A673 (cell line): ENCODE measurements at regions not wholly inside any gene's neighbourhood (a gene's known extent, or its start where the extent isn't known, plus 50 kb on each side); places are given as distances from the start of the nearest gene placed in this dataset.
"Not testable (repeated sequence)": the region's sequence is repeated elsewhere in the genome, so short reads cannot be mapped to it uniquely, and the experiment has no call there.

ENCODE experiments used
- BruUV-seq: library from RNA; stranded (reverse); fragments of 400-500 nt; replicated peaks from 2 replicates; lab custom pipeline; 2021; lab: Mats Ljungman, UMichigan
- CTCF ChIA-PET: fragments of 300-600 bp; sonication (Branson Sonifier 250); formaldehyde crosslinking; loops from one replicate; lab custom pipeline; 2022; ENCODE audit warnings: antibody characterized with exemption; lab: Charles Lee
- POLR2A ChIA-PET: fragments of 300-600 bp; sonication (Branson Sonifier 250); formaldehyde crosslinking; loops from one replicate; lab custom pipeline; 2022; ENCODE audit warnings: antibody characterized with exemption; ENCODE audit not compliant: low non-redundant PET; lab: Charles Lee
- DNase-seq: peaks from one replicate; pipeline ENCODE4 v3.0.0-alpha.2; 2015; ENCODE audit warnings: low spot score
- H3K27ac ChIP-seq: fragments of 200-600 bp; sonication (generic); 2 replicates; pipeline ENCODE4 v1.5.1; 2016; ENCODE audit warnings: mixed run types, low read depth, mild to moderate bottlenecking, mixed read lengths, antibody characterized with exemption, low read length; ENCODE audit not compliant: poor library complexity, severe bottlenecking
- H3K27me3 ChIP-seq: fragments of 200-600 bp; sonication (generic); replicated peaks from 2 replicates; pipeline ENCODE4 v1.6.1; 2017; ENCODE audit warnings: mixed run types, low read depth, mild to moderate bottlenecking, mixed read lengths, antibody characterized with exemption, low read length; ENCODE audit not compliant: insufficient read depth, poor library complexity
- H3K36me3 ChIP-seq: fragments of 200-600 bp; sonication (generic); 2 replicates; pipeline ENCODE4 v1.6.1; 2016; ENCODE audit warnings: mixed run types, mild to moderate bottlenecking, mixed read lengths, antibody characterized with exemption, low read length; ENCODE audit not compliant: insufficient read depth, poor library complexity, severe bottlenecking
- H3K4me1 ChIP-seq: fragments of 200-600 bp; sonication (generic); 2 replicates; pipeline ENCODE4 v1.6.1; 2017; ENCODE audit warnings: mixed run types, mild to moderate bottlenecking, mixed read lengths, antibody characterized with exemption, low read length; ENCODE audit not compliant: insufficient read depth, poor library complexity, severe bottlenecking
- H3K4me3 ChIP-seq: fragments of 200-600 bp; sonication (generic); 2 replicates; pipeline ENCODE4 v1.5.1; 2016; ENCODE audit warnings: low read depth, mixed run types, mild to moderate bottlenecking, mixed read lengths, low read length; ENCODE audit not compliant: poor library complexity, severe bottlenecking
- H3K9me3 ChIP-seq: fragments of 200-600 bp; sonication (generic); 2 replicates; pipeline ENCODE4 v1.6.1; 2016; ENCODE audit warnings: mixed run types, low read depth, mild to moderate bottlenecking, mixed read lengths, antibody characterized with exemption, low read length; ENCODE audit not compliant: poor library complexity, severe bottlenecking
- EZH2 ChIP-seq: fragments of 200-600 bp; sonication (generic); IDR thresholded peaks from 2 replicates; pipeline ENCODE4 v1.6.1; 2017; ENCODE audit warnings: borderline replicate concordance, low read depth, mild to moderate bottlenecking, mixed read lengths, antibody characterized with exemption, low read length; ENCODE audit not compliant: poor library complexity, severe bottlenecking
- intact Hi-C: fragments of 100-400 bp; cut with micrococcal nuclease; formaldehyde crosslinking; loops from one replicate; pipeline ENCODE4 v1.10.0; 2022; ENCODE audit not compliant: unreplicated experiment
- TF ChIP-seq, protein P1 (sequence below): fragments of 300-800, 200-600 bp; sonication (generic); conservative IDR thresholded peaks from 2 replicates; pipeline ENCODE4 v1.5.1; 2017; ENCODE audit warnings: low read depth, mild to moderate bottlenecking, antibody characterized with exemption, low read length, moderate library complexity, mixed read lengths

DNA sequence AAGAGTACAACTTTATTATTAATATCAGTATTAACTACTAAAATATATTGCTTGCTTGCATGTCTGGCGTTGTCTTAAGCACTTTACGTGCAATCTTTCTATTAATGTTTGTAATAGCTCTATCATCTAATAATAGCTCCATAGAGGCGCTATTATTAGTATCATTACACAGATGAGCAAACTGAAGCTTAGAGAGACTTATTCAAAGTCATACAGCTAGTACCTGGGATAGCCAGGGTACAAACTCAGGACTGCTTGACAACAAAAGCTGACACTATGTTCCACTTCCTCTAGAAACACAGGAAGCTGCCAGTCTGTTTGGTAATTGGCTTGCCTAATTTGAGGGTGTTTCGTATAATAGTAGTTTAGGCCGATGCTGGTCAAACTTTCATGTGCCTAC, 523.2 kb downstream of the RMST start:
- TF ChIP-seq, protein P1, sequence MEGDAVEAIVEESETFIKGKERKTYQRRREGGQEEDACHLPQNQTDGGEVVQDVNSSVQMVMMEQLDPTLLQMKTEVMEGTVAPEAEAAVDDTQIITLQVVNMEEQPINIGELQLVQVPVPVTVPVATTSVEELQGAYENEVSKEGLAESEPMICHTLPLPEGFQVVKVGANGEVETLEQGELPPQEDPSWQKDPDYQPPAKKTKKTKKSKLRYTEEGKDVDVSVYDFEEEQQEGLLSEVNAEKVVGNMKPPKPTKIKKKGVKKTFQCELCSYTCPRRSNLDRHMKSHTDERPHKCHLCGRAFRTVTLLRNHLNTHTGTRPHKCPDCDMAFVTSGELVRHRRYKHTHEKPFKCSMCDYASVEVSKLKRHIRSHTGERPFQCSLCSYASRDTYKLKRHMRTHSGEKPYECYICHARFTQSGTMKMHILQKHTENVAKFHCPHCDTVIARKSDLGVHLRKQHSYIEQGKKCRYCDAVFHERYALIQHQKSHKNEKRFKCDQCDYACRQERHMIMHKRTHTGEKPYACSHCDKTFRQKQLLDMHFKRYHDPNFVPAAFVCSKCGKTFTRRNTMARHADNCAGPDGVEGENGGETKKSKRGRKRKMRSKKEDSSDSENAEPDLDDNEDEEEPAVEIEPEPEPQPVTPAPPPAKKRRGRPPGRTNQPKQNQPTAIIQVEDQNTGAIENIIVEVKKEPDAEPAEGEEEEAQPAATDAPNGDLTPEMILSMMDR = no peak
- TF ChIP-seq EZH2 = no peak
- Histone ChIP-seq H3K9me3 (peaks cover 8% of the 10 kb centered on the region), H3K27me3 (no peaks in the 10 kb centered on the region), H3K27ac (no peak overlapping the region), H3K4me1 (no peaks in the 10 kb centered on the region), H3K36me3 (no peaks in the 10 kb centered on the region), H3K4me3 (no peak overlapping the region)
- no peak for DNase-seq
- no TSS peak for BruUV-seq
- ChIA-PET CTCF (interaction anchor here (0.6 kb wide), 1 partner anchor 403 kb away, joined by 4 read pairs; no protein-coding TSS in a partner anchor), POLR2A (no interaction called here)
- intact Hi-C loops = no loop called here

DNA sequence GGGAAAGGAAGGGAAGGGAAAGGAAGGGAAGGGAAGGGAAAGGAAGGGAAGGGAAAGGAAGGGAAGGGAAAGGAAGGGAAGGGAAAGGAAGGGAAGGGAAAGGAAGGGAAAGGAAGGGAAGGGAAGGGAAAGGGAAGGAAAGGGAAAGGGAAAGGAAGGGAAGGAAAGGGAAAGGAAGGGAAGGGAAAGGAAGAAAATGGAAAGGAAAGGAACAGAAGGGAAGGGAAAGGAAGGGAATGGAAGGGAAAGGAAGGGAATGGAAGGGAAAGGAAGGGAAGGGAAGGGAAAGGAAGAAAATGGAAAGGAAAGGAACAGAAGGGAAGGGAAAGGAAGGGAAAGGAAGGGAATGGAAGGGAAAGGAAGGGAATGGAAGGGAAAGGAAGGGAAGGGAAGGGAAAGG, 526.0 kb downstream of the RMST start:
- DNase-seq, CTCF ChIA-PET, POLR2A ChIA-PET, H3K4me3 ChIP-seq, H3K36me3 ChIP-seq, H3K27me3 ChIP-seq, H3K9me3 ChIP-seq, intact Hi-C loops, H3K4me1 ChIP-seq, BruUV-seq, H3K27ac ChIP-seq: not testable (repeated sequence)

DNA sequence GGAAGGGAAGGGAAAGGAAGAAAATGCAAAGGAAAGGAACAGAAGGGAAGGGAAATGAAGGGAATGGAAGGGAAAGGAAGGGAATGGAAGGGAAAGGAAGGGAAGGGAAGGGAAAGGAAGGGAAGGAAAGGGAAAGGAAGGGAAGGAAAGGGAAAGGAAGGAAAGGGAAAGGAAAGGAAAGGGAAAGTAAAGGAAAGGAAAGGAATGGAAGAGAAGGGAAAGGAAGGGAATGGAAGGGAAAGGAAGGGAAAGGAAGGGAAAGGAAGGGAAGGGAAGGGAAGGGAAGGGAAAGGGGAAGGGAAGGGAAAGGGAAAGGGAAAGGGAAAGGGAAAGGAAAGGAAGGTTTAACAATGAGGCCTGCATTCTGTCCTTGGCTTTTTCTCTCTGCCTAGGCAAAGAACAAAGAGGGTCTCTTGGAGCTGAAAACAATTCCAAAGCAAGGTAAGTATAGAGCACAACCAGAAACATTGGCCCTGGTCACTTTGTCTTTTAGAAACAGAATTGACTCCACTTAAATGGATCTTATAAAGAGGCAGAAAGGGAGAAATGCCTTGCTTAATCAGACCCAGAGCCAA, 525.9 kb upstream of the TMPO start:
- no peaks in the 10 kb centered on the region for H3K4me1 ChIP-seq
- DNase-seq = no peak
- POLR2A ChIA-PET = no interaction called here
- H3K27ac ChIP-seq = no peak overlapping the region
- no peak overlapping the region for H3K4me3 ChIP-seq
- no peaks in the 10 kb centered on the region for H3K9me3 ChIP-seq
- CTCF ChIA-PET = no interaction called here
- TF ChIP-seq EZH2 = no peak
- TF ChIP-seq, protein P1 = no peak
- BruUV-seq = no TSS peak
- intact Hi-C loops = no loop called here
- no peaks in the 10 kb centered on the region for H3K27me3 ChIP-seq
- H3K36me3 ChIP-seq = no peaks in the 10 kb centered on the region

DNA sequence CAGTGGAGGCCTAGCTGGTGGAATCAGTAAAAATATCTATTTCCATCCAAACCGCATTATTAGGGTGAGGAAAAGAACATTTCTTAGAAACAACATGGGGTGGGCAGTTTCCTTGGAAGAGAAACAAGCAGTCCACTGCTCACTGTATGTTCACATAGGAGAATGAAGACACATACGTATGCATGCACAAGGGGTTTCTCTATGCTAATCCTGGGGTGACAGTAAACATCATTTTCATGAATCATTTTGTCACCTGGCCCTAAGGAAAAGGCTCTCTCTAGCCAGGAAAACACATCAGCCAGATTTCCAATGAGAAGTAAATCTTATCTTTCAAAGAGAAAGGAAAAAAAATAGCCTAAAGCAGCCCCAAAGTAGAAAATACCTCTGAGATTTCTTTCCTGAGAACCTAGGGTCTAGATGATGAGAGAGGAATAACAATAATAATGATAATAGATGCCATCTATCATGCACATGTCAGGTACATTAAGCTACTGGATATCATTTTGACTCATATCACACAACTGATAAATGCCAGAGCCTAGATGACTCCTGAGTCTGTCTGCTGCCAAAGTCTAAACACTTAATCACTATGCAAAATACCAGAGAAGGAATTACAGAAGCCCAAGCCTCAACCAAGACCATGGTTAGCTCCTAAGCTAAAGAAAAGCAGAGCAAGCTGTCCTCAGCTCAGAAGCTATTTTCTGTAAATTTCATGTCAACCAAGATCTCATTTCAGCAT, 520.5 kb upstream of the TMPO start:
- DNase-seq = no peak
- Histone ChIP-seq H3K27ac (no peak overlapping the region), H3K36me3 (no peaks in the 10 kb centered on the region), H3K27me3 (no peaks in the 10 kb centered on the region), H3K4me3 (no peak overlapping the region), H3K4me1 (peaks cover 6% of the 10 kb centered on the region), H3K9me3 (no peaks in the 10 kb centered on the region)
- intact Hi-C loops = no loop called here
- ChIA-PET CTCF (no interaction called here), POLR2A (no interaction called here)
- BruUV-seq = no TSS peak
- TF ChIP-seq EZH2 = no peak
- TF ChIP-seq, protein P1 = no peak
